ENCODE measurements at regions not wholly inside any gene's neighbourhood (a gene's known extent, or its start where the extent isn't known, plus 50 kb on each side); places are given as distances from the start of the nearest gene placed in this dataset.
"Not testable (repeated sequence)": the region's sequence is repeated elsewhere in the genome, so short reads cannot be mapped to it uniquely, and the experiment has no call there.

- no peak for DNase-seq (ENCODE audit: low read depth)
Measured at GRCh38 chr7:115356999-115357702, 435.3 kb downstream of the MDFIC start.

- DNase-seq (ENCODE audit: low read depth): peak; percentile 45
Measured at GRCh38 chr7:115356139-115356746, 434.3 kb downstream of the MDFIC start.

DNA sequence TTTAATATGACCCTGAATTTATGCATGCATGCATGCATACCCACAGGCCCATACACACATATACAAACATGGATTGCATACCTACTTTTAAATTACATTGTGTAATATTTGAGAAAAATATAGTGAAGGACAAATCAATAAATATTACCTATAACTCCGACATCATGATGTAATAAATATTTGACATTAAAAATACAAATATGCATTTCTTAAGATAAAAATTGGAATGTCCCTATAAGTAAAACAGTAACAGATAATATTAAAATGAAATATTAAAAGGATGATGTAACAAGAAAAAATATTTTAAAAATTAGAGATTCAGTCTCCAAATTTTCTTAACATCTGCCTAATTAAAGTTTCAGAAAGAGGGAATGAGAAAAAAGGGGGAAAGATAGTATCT lies 433.0 kb downstream of the MDFIC start:
- no peak for DNase-seq (ENCODE audit: low read depth)

DNA sequence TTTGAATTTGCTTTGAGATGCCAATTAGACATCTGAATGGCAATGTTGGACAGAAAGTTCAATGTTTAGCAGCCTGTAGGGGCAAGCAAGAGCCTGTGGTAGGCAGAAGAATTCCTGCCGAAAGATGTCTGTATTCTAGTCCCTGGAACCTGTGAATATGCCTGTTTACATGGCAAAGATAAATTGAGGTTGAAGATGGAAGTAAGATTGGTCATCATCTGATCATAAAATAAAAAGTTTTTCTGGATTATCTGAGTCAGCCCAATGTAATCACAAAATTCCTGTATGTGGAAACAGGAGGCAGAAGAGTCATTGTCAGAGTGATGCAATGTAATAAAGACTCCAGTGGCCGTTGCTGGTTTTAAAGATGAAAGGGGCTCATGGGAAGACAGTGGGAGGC lies 430.5 kb downstream of the MDFIC start:
- peak; percentile 87 for DNase-seq (ENCODE audit: low read depth)

- no peak for DNase-seq (ENCODE audit: low read depth)
Measured at GRCh38 chr7:115350764-115351163, 428.9 kb downstream of the MDFIC start.

- DNase-seq (ENCODE audit: low read depth): no peak
Measured at GRCh38 chr7:115349635-115350034, 427.7 kb downstream of the MDFIC start.

DNA sequence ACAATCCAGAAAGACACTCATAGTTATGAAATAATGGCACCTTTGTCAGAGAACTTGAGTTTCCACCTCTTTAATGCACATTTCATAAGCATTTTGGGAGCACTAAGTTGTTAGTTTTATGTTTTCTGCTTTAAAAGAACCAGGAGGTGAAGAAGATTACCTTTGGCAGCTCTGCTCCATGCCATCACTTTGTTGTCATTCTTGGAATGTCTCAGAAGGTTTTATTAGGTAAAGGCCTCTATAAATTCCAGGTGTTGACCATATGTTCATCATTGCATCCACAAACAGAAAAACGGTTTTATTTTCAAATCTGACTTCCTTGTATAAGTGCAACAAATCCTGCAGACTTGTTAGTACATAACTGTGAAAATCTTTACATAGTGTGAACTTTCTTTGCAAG lies 424.8 kb downstream of the MDFIC start:
- DNase-seq (ENCODE audit: low read depth): no peak

DNA sequence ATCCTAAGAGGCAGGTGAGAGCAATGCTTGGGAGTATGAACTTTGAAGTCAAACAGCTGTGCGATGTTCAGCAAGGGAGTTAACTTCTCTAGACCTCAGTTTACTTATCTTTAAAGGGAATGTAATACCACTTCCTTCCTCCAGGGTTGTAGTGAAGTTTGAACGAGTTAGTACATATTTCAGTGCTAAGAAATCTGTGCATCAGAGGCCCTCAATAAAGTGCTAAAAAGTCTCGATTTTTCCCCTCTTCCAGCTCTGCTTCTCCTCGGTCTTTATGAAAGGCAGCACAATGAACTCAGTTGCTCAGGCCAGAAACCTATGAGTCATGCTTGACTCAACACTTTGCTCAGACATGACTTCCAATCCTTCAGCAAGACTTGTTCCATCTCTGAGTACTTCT lies 418.9 kb downstream of the MDFIC start:
- DNase-seq (ENCODE audit: low read depth): peak; percentile 93

GRCh38 chr7:115338016-115338415 lies 416.1 kb downstream of the MDFIC start:
- DNase-seq (ENCODE audit: low read depth): no peak

DNA sequence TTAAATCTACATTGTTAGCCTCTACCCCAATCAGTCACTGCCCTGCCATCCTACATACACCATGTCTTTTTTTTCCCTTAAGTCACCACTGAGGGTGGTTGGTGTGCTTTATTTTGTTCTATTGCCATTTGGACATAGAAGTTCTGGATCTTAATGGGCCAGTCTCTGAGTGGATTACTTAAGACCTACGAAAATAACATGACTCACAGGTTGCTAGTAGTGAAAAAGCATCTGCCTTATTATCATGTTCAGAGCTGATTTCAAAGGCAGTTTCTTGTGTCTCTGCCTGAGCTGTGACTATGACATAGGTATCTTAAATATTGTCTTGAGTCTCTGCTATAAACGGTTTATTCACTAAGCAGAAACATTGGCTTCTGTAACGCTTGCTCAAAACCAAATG lies 410.8 kb downstream of the MDFIC start:
- peak; percentile 41 for DNase-seq (ENCODE audit: low read depth)

GRCh38 chr7:115329006-115329405 lies 407.1 kb downstream of the MDFIC start:
- DNase-seq (ENCODE audit: low read depth): no peak

DNA sequence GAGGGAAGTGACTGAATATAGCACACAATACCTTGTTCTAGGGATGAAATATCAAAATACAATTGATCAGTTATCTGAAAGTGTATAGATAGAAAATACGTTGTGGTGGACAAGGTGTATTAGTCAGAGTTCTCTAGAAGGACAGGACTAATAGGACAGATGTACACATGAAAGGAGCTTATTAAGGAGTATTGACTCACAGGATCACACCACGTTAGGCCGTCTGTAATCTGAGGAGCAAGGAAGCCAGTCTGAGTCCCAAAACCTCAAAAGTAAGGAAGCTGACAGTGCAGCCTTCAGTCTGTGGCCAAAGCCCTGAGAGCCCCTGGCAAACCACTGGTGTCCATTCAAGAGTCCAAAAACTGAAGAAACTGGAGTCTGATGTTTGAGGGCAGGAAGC lies 406.1 kb downstream of the MDFIC start:
- DNase-seq (ENCODE audit: low read depth): peak; percentile 41

DNA sequence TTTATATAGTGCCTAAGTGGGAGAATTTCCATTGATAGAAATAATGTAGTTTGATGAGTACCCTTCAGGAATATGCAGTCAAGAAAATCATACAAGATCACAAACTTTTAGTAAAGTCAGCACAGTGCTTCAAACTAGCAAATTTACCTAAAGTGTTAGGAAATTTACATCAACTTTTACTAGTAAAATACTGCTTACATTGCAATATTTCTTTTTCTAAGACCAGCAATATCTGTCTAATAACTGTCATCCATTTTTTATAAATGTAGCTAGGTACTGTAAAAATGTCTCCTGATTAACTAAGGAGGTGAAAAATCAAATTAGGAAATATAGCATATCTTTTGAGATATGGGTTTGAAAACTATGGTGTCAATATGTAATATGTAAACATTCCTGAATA lies 405.4 kb downstream of the MDFIC start:
- DNase-seq (ENCODE audit: low read depth): no peak

GRCh38 chr7:115319541-115319940 lies 397.6 kb downstream of the MDFIC start:
- no peak for DNase-seq (ENCODE audit: low read depth)

- DNase-seq (ENCODE audit: low read depth): not testable (repeated sequence)
Measured at GRCh38 chr7:115310316-115310715, 388.4 kb downstream of the MDFIC start.

DNA sequence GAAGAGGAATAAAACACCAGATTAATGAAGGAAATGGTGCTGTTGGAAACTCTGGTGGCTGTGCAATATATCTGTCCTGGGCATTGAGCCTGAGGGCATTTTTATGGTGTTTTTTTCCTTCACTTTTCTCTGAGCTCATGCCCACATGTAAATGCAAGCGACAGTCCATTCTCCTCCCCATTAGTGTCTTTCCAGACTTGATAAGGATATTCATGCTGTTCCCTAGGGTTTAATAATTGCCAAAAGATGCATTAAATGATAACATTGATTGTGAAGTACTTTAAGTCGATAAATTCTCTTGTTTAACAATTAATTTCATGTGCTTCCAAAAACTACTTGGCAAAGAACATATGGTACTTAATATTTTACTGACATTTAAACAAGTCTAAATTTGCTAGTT lies 384.7 kb downstream of the MDFIC start:
- DNase-seq (ENCODE audit: low read depth): no peak

DNA sequence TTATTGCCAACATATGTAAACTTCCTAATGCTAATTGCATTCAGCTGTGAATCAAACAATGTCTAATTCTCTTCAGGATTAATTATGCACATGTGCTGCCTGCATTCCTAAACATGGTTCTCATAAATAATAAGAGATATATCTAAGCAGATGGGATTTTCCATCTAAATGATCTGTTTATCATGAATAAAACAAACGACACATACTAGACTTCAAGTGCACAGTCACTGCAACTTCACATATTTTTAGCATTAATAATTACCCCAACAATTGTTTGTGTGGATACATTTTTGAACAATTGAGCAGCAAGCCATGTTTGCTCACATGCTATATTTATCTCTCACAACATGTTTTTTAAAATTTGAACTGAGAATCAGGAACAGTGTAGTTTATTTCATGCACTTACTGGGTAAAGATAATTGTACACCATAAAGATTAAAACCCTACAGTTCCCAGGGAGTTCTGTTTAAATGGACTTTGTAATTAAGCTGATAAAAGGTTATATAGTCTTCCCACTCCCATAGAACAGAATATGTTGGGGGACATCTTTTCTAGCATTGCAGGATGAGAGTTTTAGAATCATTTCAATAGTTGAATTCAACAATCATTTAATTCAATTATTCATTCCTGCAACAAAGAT lies 378.5 kb downstream of the MDFIC start:
- peak; percentile 82 for DNase-seq (ENCODE audit: low read depth)

DNA sequence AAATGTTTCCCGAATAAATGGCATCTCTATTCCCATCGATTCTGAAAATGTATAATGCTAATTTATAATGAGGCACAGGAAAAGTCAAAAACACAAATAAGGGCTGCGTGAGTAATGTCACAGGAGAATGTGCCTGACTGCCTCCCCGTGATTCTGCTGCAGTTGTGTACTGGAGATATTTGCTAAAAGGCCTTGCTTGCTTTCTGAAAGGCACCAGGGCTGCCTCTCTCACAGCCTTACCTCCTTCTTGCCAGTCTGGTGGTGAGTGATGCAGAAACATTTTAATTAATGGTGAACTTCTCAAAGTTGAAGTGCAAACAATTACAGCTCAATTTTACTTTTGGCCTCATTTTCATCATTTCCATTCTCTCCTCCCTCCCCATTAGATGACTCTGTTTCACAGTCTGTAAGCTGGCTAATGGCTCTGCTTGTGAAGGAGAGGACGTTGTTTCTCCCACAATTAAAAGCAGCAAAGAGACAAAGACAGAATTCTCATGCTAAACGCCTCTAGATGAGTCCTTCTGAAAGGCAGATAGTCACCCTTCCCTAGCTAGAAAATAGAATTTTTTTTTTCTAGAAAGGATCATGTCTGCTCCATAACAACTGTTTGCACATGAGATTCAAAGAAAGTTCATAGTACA lies 377.6 kb downstream of the MDFIC start:
- DNase-seq (ENCODE audit: low read depth): peak; percentile 11

- peak; percentile 88 for DNase-seq (ENCODE audit: low read depth)
Measured at GRCh38 chr7:115297656-115298055, 375.8 kb downstream of the MDFIC start.

GRCh38 chr7:115293628-115294240 lies 371.8 kb downstream of the MDFIC start:
- DNase-seq (ENCODE audit: low read depth): no peak

DNA sequence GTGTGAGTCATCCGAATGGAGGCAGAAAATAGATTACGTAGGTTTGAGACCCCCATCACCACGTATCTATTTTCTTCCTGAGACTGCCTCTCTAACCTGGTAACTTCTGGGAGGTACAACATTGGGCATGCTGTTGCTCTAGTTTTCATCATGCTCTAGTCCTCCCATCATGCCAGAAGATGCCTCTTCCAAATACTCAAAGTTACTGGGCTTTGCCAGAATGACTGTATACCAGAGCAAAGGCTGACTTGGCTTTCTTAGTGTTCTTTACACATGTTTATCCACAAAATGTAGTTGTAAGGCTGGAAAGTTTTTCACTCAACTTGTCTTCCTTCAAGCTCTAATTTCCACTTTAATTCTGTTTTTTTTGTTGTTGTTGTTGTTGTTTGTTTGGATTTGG lies 370.5 kb downstream of the MDFIC start:
- DNase-seq (ENCODE audit: low read depth): no peak

- DNase-seq (ENCODE audit: low read depth): no peak
Measured at GRCh38 chr7:115289971-115290370, 368.1 kb downstream of the MDFIC start.

Data from LHCN-M2 (cell line).